ENCODE measurements at regions not wholly inside any gene's neighbourhood (a gene's known extent, or its start where the extent isn't known, plus 50 kb on each side); places are given as distances from the start of the nearest gene placed in this dataset.

- peak overlapping the region in 1 of 2 donors; percentile 52 for H3K27ac ChIP-seq
- H3K9me3 ChIP-seq = no peaks in the 10 kb centered on the region
- no peaks in the 10 kb centered on the region for H3K27me3 ChIP-seq
- no peak for TF ChIP-seq CTCF (IDR thresholded peaks at IDR 0.05)
- intact Hi-C loops (cut with DNase I) = loop anchor here (5.0 to 10.0 kb wide), 2 partner anchors 33 to 106 kb away; no protein-coding TSS in a partner anchor
- no peak overlapping the region for H3K4me3 ChIP-seq
- no peaks in the 10 kb centered on the region for H3K36me3 ChIP-seq
- no peak for DNase-seq (ENCODE audit: low spot score in 2 of 2)
- H3K4me1 ChIP-seq = peaks cover 0 to 23% of the 10 kb centered on the region in 2 donors
Observed at GRCh38 chr12:24530689-24531088, 418.2 kb downstream of the BCAT1 start.

GRCh38 chr12:24527102-24527501 lies 421.8 kb downstream of the BCAT1 start:
- no peaks in the 10 kb centered on the region for H3K27me3 ChIP-seq
- H3K4me1 ChIP-seq = peaks cover 0 to 14% of the 10 kb centered on the region in 2 donors
- DNase-seq (ENCODE audit: low spot score in 2 of 2) = no peak
- intact Hi-C loops (cut with DNase I) = no loop called here
- no peak overlapping the region for H3K4me3 ChIP-seq
- H3K36me3 ChIP-seq = no peaks in the 10 kb centered on the region
- H3K9me3 ChIP-seq = peaks cover 0 to 2% of the 10 kb centered on the region in 2 donors
- TF ChIP-seq CTCF (IDR thresholded peaks at IDR 0.05) = no peak
- H3K27ac ChIP-seq = no peak overlapping the region

GRCh38 chr12:24522736-24523135 lies 426.2 kb downstream of the BCAT1 start:
- intact Hi-C loops (cut with DNase I) = no loop called here
- Histone ChIP-seq H3K4me1 (peaks cover 0 to 9% of the 10 kb centered on the region in 2 donors), H3K4me3 (no peak overlapping the region), H3K27ac (no peak overlapping the region), H3K27me3 (no peaks in the 10 kb centered on the region), H3K36me3 (no peaks in the 10 kb centered on the region), H3K9me3 (peaks cover 0 to 23% of the 10 kb centered on the region in 2 donors)
- no peak for TF ChIP-seq CTCF (IDR thresholded peaks at IDR 0.05)
- no peak for DNase-seq (ENCODE audit: low spot score in 2 of 2)

- H3K27ac ChIP-seq = no peak overlapping the region
- intact Hi-C loops (cut with DNase I) = no loop called here
- no peaks in the 10 kb centered on the region for H3K36me3 ChIP-seq
- no peak for DNase-seq (ENCODE audit: low spot score in 2 of 2)
- no peak for TF ChIP-seq CTCF (IDR thresholded peaks at IDR 0.05)
- no peaks in the 10 kb centered on the region for H3K4me1 ChIP-seq
- H3K4me3 ChIP-seq = no peak overlapping the region
- H3K9me3 ChIP-seq = peaks cover 0 to 23% of the 10 kb centered on the region in 2 donors
- no peaks in the 10 kb centered on the region for H3K27me3 ChIP-seq
Observed at GRCh38 chr12:24519759-24520158, 429.1 kb downstream of the BCAT1 start.

- Histone ChIP-seq H3K4me3 (no peak overlapping the region), H3K36me3 (no peaks in the 10 kb centered on the region), H3K9me3 (peaks cover 0 to 21% of the 10 kb centered on the region in 2 donors), H3K27me3 (no peaks in the 10 kb centered on the region), H3K4me1 (no peaks in the 10 kb centered on the region), H3K27ac (no peak overlapping the region)
- intact Hi-C loops (cut with DNase I) = no loop called here
- TF ChIP-seq CTCF (IDR thresholded peaks at IDR 0.05) = no peak
- no peak for DNase-seq (ENCODE audit: low spot score in 2 of 2)
Observed at GRCh38 chr12:24517000-24517399, 431.9 kb downstream of the BCAT1 start.

- DNase-seq (ENCODE audit: low spot score in 2 of 2) = no peak
- Histone ChIP-seq H3K4me1 (no peaks in the 10 kb centered on the region), H3K9me3 (no peaks in the 10 kb centered on the region), H3K27ac (no peak overlapping the region), H3K27me3 (no peaks in the 10 kb centered on the region), H3K4me3 (no peak overlapping the region), H3K36me3 (no peaks in the 10 kb centered on the region)
- no peak for TF ChIP-seq CTCF (IDR thresholded peaks at IDR 0.05)
- intact Hi-C loops (cut with DNase I) = no loop called here
Observed at GRCh38 chr12:24510581-24511125, 438.2 kb downstream of the BCAT1 start.

All from ascending aorta (tissue), 2 donors.